SH-SY5Y (cell line): ENCODE measurements at regions not wholly inside any gene's neighbourhood (a gene's known extent, or its start where the extent isn't known, plus 50 kb on each side); places are given as distances from the start of the nearest gene placed in this dataset.

Experiments
- GATA2 ChIP-seq: IDR thresholded peaks from 2 replicates; pipeline ENCODE4 v1.6.1; 2011; ENCODE audit warnings: mild to moderate bottlenecking, low read depth, low read length
- GATA3 ChIP-seq: IDR thresholded peaks from 2 replicates; pipeline ENCODE4 v1.6.1; 2011; ENCODE audit warnings: low read depth, mild to moderate bottlenecking, low read length, moderate library complexity

- TF ChIP-seq GATA3: no peak
- no peak for TF ChIP-seq GATA2
Observed at GRCh38 chr7:87000344-87000743, 59.1 kb downstream of the ELAPOR2 start.
